WTC11 (cell line): ENCODE measurements at regions not wholly inside any gene's neighbourhood (a gene's known extent, or its start where the extent isn't known, plus 50 kb on each side); places are given as distances from the start of the nearest gene placed in this dataset.

Source experiments
- ATAC-seq: fragments of 200-7000 bp; cut with Tn5 transposase; 2 replicates; pipeline ENCODE4 v1.10.0; 2021; ENCODE audit warnings: mild to moderate bottlenecking, moderate library complexity
- CTCF ChIA-PET: fragments of 300-600 bp; sonication (Branson Sonifier 250); formaldehyde crosslinking; loops from one replicate; lab custom pipeline; 2021; ENCODE audit warnings: antibody characterized with exemption; lab: Charles Lee
- POLR2A ChIA-PET: fragments of 350-600 bp; sonication (Branson Sonifier 250); formaldehyde crosslinking; loops from one replicate; lab custom pipeline; 2021; ENCODE audit warnings: antibody characterized with exemption; lab: Charles Lee
- DNase-seq: peaks from one replicate; pipeline ENCODE4 v3.0.0; 2021; ENCODE audit warnings: low spot score
- H3K27ac Mint-ChIP-seq: 2 replicates; pipeline ENCODE4 v1.8.0; 2021; ENCODE audit warnings: mixed read lengths
- H3K27me3 Mint-ChIP-seq: 2 replicates; pipeline ENCODE4 v1.8.0; 2021; ENCODE audit warnings: low read depth, mild to moderate bottlenecking, moderate library complexity, mixed read lengths
- H3K36me3 Mint-ChIP-seq: 2 replicates; pipeline ENCODE4 v1.8.0; 2021; ENCODE audit warnings: mixed read lengths
- H3K4me1 Mint-ChIP-seq: 2 replicates; pipeline ENCODE4 v1.8.0; 2022; ENCODE audit warnings: mixed read lengths
- H3K4me3 Mint-ChIP-seq: 2 replicates; pipeline ENCODE4 v1.8.0; 2021; ENCODE audit warnings: mild to moderate bottlenecking, moderate library complexity, mixed read lengths
- H3K9me3 Mint-ChIP-seq: 2 replicates; pipeline ENCODE4 v1.8.0; 2021; ENCODE audit warnings: mixed read lengths
- ETV6 ChIP-seq: sonication (generic); formaldehyde crosslinking; IDR thresholded peaks from 2 replicates; pipeline ENCODE4 v1.8.1; 2022; ENCODE audit warnings: mild to moderate bottlenecking, missing genetic modification reagents
- FOXJ3 ChIP-seq: sonication (generic); formaldehyde crosslinking; IDR thresholded peaks from 2 replicates; pipeline ENCODE4 v1.9.0; 2021; ENCODE audit warnings: missing genetic modification reagents, mild to moderate bottlenecking, borderline replicate concordance
- GTF2I ChIP-seq: fragments of 250-450 bp; sonication (Bioruptor Pico); conservative IDR thresholded peaks from 2 replicates; pipeline ENCODE4 v1.4.0; 2021; ENCODE audit warnings: mild to moderate bottlenecking
- HMGA2 ChIP-seq: fragments of 250-450 bp; sonication (Bioruptor Pico); IDR thresholded peaks from 2 replicates; pipeline ENCODE4 v1.4.0; 2021; ENCODE audit warnings: mild to moderate bottlenecking, moderate library complexity
- IRF2 ChIP-seq: sonication (generic); formaldehyde crosslinking; IDR thresholded peaks from 2 replicates; pipeline ENCODE4 v1.8.0; 2022; ENCODE audit warnings: low read depth, missing genetic modification reagents, borderline replicate concordance
- KAT7 ChIP-seq: sonication (generic); formaldehyde crosslinking; IDR thresholded peaks from 2 replicates; pipeline ENCODE4 v1.8.1; 2023; ENCODE audit warnings: missing genetic modification reagents, mild to moderate bottlenecking, borderline replicate concordance
- PRRX2 ChIP-seq: fragments of 250-450 bp; sonication (Bioruptor Pico); IDR thresholded peaks from 2 replicates; pipeline ENCODE4 v1.8.0; 2021; ENCODE audit warnings: mild to moderate bottlenecking
- SMAD3 ChIP-seq: sonication (generic); formaldehyde crosslinking; IDR thresholded peaks from 2 replicates; pipeline ENCODE4 v1.8.0; 2022; ENCODE audit warnings: missing genetic modification reagents, mild to moderate bottlenecking, borderline replicate concordance
- ZNF416 ChIP-seq: fragments of 250-450 bp; sonication (Bioruptor Pico); IDR thresholded peaks from 2 replicates; pipeline ENCODE4 v1.9.0; 2021; ENCODE audit warnings: mild to moderate bottlenecking, inconsistent platforms
- TF ChIP-seq, protein P1 (sequence below): fragments of 250-450 bp; sonication (Bioruptor Pico); IDR thresholded peaks from 2 replicates; pipeline ENCODE4 v2.1.2; 2022; ENCODE audit warnings: mild to moderate bottlenecking, moderate library complexity
- TF ChIP-seq, protein P2 (sequence below): sonication (generic); formaldehyde crosslinking; IDR thresholded peaks from 2 replicates; pipeline ENCODE4 v1.8.1; 2022; ENCODE audit warnings: mild to moderate bottlenecking, missing genetic modification reagents, moderate library complexity, borderline replicate concordance
- TF ChIP-seq, protein P3 (sequence below): fragments of 200-600 bp; IDR thresholded peaks from 2 replicates; pipeline ENCODE4 v1.8.0; 2022; ENCODE audit warnings: antibody characterized with exemption
- TF ChIP-seq, protein P4 (sequence below): sonication (generic); formaldehyde crosslinking; IDR thresholded peaks from 2 replicates; pipeline ENCODE4 v1.8.0; 2022; ENCODE audit warnings: mild to moderate bottlenecking, missing genetic modification reagents

DNA sequence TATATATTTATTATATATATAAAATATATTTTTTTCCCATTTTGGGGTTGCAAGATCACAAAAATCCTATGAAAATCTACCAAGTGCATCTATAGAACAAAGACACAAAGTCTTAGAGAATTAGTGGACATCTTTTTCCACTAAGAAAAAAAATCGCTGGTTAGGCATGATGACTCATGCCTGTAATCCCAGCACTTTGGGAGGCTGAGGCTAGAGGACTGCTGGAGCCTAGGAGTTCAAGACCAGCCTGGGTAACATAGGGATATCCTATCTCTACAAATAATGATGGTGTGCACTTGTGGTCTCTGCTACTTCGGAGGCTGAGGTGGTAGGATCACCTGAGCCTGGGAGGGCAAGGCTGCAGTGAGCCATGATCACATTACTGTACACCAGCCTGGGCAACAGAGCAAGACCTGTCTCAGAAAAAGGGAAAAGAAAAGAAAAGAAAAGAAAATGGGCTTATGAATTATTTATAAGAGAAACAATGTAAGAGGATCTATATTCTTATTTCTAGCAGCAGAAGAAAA is 185.1 kb upstream of the PSMD7 start:
- no peak for DNase-seq
- Mint-ChIP-seq H3K27me3 (no peaks in the 10 kb centered on the region), H3K9me3 (no peaks in the 10 kb centered on the region), H3K4me1 (peaks cover 12% of the 10 kb centered on the region), H3K4me3 (no peak overlapping the region), H3K27ac (no peak overlapping the region), H3K36me3 (no peaks in the 10 kb centered on the region)
- ATAC-seq = no peak
- TF ChIP-seq SMAD3 (CRISPR knock-in tag) (no peak), HMGA2 (peak; percentile 56; the same call in 1 of the 2 replicates)
- CTCF ChIA-PET = no interaction called here
- POLR2A ChIA-PET = no interaction called here

- ATAC-seq = peak; percentile 91
- H3K27me3 Mint-ChIP-seq = no peaks in the 10 kb centered on the region
Measured at GRCh38 chr16:74107795-74108610, 188.6 kb upstream of the PSMD7 start.

GRCh38 chr16:74104022-74104421 is 192.6 kb upstream of the PSMD7 start:
- Mint-ChIP-seq H3K9me3 (peaks cover 14% of the 10 kb centered on the region), H3K36me3 (peaks cover 14% of the 10 kb centered on the region), H3K27ac (no peak overlapping the region), H3K4me3 (no peak overlapping the region), H3K27me3 (no peaks in the 10 kb centered on the region), H3K4me1 (peaks cover 54% of the 10 kb centered on the region)
- TF ChIP-seq KAT7 (no peak), FOXJ3 (no peak), IRF2 (CRISPR knock-in tag) (no peak), GTF2I (CRISPR knock-in tag) (no peak)
- TF ChIP-seq, protein P1, sequence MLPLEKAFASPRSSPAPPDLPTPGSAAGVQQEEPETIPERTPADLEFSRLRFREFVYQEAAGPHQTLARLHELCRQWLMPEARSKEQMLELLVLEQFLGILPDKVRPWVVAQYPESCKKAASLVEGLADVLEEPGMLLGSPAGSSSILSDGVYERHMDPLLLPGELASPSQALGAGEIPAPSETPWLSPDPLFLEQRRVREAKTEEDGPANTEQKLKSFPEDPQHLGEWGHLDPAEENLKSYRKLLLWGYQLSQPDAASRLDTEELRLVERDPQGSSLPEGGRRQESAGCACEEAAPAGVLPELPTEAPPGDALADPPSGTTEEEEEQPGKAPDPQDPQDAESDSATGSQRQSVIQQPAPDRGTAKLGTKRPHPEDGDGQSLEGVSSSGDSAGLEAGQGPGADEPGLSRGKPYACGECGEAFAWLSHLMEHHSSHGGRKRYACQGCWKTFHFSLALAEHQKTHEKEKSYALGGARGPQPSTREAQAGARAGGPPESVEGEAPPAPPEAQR (CRISPR knock-in tag) = no peak
- ATAC-seq (no peak), DNase-seq (no peak)
- CTCF ChIA-PET = interaction anchor here (0.6 kb wide), 1 partner anchor 290 kb away, joined by 3 read pairs; no protein-coding TSS in a partner anchor
- POLR2A ChIA-PET = no interaction called here

More at GRCh38 chr16:74107795-74108610, 188.6 kb upstream of the PSMD7 start:
- Mint-ChIP-seq H3K36me3 (peaks cover 4% of the 10 kb centered on the region), H3K9me3 (peaks cover 5% of the 10 kb centered on the region), H3K4me1 (peaks cover 15% of the 10 kb centered on the region), H3K4me3 (peak overlapping the region; percentile 21; the same call in 1 of the 2 replicates), H3K27ac (peak overlapping the region; percentile 66; the same call in 1 of the 2 replicates)
- TF ChIP-seq ZNF416 = no peak
- TF ChIP-seq, protein P2, sequence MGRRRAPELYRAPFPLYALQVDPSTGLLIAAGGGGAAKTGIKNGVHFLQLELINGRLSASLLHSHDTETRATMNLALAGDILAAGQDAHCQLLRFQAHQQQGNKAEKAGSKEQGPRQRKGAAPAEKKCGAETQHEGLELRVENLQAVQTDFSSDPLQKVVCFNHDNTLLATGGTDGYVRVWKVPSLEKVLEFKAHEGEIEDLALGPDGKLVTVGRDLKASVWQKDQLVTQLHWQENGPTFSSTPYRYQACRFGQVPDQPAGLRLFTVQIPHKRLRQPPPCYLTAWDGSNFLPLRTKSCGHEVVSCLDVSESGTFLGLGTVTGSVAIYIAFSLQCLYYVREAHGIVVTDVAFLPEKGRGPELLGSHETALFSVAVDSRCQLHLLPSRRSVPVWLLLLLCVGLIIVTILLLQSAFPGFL = no peak
- TF ChIP-seq, protein P3, sequence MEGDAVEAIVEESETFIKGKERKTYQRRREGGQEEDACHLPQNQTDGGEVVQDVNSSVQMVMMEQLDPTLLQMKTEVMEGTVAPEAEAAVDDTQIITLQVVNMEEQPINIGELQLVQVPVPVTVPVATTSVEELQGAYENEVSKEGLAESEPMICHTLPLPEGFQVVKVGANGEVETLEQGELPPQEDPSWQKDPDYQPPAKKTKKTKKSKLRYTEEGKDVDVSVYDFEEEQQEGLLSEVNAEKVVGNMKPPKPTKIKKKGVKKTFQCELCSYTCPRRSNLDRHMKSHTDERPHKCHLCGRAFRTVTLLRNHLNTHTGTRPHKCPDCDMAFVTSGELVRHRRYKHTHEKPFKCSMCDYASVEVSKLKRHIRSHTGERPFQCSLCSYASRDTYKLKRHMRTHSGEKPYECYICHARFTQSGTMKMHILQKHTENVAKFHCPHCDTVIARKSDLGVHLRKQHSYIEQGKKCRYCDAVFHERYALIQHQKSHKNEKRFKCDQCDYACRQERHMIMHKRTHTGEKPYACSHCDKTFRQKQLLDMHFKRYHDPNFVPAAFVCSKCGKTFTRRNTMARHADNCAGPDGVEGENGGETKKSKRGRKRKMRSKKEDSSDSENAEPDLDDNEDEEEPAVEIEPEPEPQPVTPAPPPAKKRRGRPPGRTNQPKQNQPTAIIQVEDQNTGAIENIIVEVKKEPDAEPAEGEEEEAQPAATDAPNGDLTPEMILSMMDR = peak; percentile 79
- TF ChIP-seq, protein P4, sequence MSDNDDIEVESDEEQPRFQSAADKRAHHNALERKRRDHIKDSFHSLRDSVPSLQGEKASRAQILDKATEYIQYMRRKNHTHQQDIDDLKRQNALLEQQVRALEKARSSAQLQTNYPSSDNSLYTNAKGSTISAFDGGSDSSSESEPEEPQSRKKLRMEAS (CRISPR knock-in tag) = no peak
- TF ChIP-seq PRRX2 (CRISPR knock-in tag) = no peak
- TF ChIP-seq ETV6 (CRISPR knock-in tag) = 0 out of 2 replicates have a peak, but pooled peaks have one; percentile 24
- peak; percentile 80 for DNase-seq
- CTCF ChIA-PET = interaction anchor here (0.6 to 2.8 kb wide), 35 partner anchors 9 to 536 kb away, joined by 3 to 23 read pairs (median 4); no protein-coding TSS in a partner anchor
- POLR2A ChIA-PET = no interaction called here
